GM18502 (cell line): ENCODE measurements at regions not wholly inside any gene's neighbourhood (a gene's known extent, or its start where the extent isn't known, plus 50 kb on each side); places are given as distances from the start of the nearest gene placed in this dataset.
"Not testable (repeated sequence)": the region's sequence is repeated elsewhere in the genome, so short reads cannot be mapped to it uniquely, and the experiment has no call there.

ENCODE experiments used
- ATAC-seq: cut with Tn5 transposase; IDR thresholded peaks from one replicate; pipeline ENCODE4 v1.9.1; 2021; ENCODE audit warnings: mild to moderate bottlenecking; ENCODE audit not compliant: unreplicated experiment, poor library complexity

DNA sequence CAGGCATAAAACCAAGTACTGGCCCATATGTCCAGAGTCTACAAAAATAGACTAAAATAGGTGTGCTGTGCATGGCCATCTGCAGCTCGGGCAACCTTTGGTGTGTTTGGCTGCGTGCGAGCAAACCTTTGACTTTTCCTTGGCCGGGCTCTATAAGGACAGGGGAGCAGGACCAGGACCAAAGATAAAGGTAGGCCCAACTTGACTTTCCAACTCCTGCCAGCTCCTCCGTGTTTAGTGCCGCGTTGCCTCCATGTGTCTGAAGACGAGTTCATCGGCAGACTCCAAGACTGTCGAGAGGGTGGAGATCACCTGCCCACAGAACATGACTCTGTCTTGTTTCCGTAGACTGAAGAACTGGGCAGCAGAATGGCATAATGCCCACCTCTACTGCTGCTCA is 375.5 kb downstream of the IRS2 start:
- ATAC-seq: no peak

DNA sequence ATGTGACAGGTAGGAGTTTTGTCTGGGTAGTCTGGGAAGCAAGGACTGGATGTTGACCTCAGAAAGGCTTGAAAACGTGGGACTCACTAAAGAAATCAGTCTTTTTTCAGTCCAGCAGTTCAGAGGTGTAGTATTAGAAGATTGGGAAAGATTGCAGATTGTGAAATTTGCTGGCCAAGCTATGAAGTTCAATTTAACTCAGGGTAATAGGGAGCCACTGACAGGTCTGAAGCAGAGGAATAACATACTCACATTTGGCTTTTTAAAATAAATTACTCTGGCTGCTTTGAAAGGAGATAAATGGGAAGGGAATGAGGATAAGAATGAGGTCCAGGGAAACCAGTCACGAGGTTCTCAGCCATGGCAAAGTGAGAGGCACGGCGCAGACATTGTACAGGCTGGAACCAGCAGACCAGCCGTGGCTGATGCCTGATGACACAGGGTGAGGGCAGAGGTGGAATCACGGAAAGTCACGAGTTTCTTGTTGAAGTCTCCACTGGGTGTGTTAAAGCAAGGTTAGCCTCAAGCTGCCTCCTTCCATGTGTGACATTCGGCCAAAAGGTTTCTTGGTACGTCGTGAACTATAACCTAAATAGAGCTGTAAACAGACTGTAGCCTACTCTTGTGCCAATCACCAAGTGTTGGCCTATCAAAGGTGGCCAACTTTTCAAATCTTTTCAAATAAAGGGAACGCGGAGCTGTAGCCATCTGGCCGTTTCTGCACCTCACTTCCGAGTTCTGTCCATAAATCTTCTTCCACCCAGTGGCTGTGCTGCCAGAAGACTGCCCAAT is 377.6 kb downstream of the IRS2 start:
- ATAC-seq: no peak

DNA sequence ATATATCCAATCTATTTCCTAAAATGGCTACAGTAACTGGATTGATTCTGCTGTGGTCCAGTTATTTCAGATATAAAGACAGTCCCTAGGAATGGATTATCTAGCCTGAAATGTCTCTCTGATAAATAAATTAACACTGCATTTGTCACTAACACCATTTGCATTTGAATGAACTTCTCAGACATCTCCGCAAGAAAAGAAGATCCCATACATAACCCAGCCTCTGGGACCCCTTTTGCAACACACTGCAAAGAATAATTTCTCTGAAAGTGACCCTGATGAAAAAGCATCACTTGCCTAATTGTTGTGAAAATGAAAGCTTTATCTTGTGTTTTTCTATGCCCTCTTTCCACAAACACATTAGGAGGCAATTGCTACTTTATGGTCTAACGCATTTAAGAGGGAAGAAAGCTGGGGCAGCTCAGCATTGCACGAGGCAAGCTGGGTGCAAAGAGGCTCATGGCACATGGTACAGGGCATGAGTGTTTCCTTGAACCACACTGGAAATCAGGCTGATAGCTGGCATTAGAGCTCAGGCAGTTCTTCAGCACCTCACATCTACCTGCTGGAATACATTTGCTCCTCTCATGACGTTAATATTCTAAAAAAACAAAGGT is 379.9 kb downstream of the IRS2 start:
- no peak for ATAC-seq

DNA sequence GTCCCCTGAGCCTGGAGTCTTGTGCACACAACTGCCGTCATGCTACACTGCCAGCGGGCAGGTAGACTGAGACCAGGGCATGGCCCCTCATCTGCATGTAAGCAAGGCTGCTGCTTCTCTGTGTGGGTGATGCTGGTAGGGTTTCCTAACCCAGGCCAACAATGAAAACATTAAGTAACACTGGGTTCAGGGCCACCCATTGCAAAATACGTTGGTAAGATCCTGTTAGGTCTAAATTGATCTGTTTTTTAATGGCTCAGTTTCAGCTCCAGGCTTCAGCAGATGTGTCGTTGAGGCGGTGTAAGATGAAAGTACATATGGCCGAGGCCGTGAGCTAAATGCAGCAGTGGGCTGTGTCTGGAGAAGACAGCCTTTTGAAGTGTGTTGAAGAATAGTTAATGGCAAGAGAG is 383.4 kb downstream of the IRS2 start:
- ATAC-seq: no peak

DNA sequence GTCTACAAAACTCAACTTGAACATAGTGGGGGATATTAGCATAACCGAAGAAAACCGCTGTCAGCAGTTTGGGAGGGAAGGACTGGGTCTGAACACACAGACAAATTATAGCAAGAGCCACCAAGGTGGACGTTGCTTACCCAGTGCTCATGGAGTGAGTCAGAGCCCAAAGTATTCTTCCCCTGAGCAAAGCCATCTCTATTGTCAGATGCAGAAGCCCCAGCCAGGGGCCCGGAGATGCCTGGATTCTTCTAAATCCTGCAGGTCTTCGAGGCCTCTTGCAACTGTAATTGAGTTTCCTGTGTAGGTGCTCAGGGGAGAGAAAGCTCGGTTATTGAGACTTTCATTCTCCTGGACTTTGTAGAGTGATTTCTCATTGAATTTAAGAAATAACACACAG is 384.5 kb downstream of the IRS2 start:
- no peak for ATAC-seq

DNA sequence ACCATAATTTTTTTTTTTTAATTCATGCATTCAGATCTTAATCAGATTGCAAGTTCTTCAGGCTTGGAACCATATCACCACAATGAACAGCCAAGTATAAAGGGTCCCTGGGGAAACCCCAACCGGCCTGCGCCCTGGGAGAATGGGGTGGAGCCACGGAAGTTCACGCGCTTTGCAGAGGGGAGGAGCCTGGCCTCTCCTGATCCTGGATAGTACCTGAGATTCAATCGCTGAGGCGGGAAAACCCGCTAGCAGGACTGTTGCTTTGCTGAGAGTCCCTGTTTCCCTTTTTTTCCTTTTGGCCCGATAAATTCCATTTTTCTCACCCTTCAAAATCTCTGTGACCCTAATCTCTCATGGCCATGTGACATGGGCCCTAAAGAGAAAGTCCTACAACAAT is 385.1 kb downstream of the IRS2 start:
- ATAC-seq: no peak

DNA sequence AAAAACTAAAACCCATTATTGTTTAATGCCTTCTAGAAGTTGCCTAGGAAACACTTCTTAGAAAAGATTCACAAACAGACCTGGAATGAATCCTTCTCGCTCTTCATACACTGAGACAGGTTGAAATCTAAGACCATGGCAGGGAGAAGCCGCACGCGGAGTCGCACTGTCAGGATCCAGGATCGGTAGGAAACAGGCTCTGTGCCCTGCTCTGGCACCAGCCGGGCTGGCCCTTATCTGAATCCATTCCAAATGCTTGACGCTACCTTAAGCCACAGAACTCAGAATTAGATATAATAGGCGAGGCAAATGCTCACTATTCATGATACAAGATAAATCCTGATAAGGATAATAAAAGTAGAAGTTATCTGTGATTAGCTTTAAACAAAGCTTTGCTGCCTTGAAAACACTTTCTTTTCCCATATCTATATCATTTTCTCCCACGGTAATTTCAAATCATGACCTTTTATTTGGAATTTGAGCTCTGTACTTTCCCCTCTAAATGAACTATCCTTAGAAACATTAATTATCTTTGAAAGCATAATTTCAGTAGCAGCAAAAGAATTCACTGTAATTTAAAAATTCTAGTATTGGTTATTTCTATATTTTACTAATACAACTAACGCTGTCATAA is 385.6 kb downstream of the IRS2 start:
- no peak for ATAC-seq

DNA sequence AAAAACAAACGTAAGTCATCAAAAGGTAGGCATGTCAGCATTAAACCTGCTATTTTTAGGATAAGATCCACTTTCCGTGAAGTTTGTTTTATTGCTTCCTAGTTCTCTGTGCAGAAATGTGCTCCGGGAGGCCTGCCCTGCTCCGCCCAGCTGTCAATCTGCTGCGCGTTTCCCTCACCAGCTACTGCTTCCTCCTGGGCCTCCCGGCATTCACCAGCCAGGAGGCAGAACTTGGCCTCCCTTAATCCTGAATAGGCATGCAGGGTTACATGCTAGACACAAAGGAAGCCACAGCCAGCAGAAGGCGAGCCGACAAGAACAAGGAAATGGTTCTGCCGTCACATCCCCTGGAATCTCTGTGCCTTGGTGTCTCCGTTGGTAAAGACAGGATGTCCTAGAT is 386.2 kb downstream of the IRS2 start:
- no peak for ATAC-seq

DNA sequence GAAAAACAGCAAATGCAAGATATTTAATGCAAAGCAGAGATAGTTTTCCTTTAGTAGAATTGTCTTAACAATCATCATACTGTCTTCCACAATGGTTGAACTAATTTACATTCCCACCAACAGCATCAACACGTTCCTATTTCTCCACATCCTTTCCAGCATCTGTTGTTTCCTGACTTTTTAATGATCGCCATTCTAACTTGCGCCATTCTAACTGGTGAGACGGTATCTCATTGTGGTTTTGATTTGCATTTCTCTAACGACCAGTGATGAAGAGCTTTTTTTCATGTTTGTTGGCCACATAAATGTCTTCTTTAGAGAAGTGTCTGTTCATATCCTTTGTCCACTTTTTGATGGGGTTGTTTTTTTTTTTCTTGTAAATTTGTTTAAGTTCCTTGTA is 388.3 kb downstream of the IRS2 start:
- not testable (repeated sequence) for ATAC-seq

DNA sequence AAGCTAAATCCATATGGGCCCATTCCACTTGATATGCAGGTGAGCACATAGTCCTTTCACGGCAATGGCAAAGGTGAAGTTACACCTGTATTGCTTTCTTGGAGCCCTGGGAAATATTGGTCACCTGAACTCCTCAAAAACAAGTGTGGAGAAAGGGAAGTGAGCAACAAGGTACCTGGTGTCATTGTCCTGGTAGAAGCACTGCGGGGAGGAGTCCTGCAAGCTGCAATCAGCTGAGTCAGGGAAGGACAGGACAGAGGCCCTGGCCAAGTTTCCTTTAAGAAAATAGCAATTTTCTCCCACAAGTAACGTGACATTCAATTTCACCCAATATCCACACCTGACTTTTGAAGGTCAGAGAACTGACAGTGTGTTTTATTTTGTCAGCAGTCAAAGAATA is 389.1 kb downstream of the IRS2 start:
- no peak for ATAC-seq

DNA sequence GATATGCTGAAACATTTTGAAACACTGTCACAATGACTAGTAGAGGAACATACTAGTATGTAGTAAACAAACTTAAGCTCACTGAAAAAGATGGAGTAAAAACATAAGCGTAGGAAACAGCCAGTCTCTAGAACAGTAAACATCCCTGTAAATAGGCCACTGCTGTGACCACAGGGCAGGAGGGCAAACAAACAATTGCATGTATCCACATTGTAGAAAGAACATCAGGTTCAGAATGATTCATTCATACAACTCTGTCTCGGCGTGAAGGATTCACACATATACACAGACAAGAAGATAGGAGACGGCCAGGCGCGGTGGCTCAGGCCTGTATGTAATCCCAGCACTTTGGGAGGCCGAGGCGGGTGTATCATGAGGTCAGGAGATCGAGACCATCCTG is 390.1 kb downstream of the IRS2 start:
- no peak for ATAC-seq

DNA sequence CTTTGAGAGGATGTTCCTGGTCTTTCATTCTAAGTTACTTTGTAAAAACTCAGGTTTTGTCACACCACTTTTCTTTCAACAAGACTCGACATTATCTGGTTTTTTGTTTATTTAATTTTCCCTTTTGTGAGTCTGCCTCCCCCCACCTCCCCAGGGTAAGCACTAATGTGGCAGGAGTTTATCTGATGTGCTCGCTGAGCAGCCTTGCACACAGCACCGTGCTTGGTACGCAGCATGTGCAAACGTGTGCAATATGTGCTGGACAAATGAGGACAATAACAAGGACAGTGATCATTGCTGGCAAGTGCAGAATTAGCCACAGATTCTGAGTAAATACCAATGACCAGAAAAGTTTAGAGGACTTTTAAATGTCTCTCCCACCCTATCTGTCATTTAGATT is 391.4 kb downstream of the IRS2 start:
- no peak for ATAC-seq

DNA sequence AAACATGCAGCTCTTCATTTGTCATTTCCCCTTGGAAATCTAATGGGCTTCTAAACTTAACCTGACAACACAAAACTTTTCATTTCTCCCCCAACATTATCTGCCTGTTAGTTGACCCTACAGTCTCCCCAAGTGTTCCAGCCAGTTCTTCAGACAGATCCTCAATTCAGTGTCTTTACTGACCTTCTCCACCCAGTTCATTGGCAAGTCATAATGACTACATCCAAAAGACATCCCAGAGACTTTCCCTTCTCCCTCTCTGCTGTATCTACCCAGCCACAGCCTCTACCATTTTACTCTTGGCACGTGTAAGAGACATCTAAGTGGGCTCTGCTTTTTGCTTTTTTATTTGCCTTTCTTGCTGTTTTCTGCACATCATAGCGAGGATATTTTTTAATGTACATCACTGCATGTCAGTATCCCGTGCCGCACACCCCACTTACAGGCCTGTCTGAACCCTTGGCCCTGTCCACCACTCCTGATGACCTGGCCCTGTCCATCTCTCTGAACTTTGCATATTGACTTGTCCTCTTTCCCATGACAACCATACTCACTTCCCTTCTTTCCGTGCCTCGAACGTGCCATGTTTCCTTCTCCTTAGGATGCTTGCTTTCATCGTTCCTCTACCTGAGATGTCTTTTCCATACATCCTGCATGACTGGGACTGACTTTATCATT is 391.9 kb downstream of the IRS2 start:
- ATAC-seq: no peak

DNA sequence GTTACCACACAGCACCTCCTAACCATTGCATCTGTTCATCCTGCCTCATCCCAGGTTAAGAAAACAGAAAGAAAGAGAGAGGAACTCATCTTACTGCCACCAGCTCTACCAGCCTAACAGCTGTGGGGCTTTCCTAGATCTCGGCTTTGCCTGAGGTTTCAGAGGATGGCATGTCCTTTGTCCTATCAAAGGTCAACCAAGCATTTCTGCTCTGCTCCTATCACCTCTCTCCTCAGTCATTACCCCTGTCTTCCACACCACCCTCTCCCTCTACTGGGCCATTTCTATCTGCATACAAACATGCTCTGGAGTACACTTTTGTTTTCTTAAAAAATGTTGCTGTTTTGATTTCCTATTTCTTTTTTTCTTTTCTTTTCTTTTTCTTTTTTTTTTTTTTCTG is 393.3 kb downstream of the IRS2 start:
- no peak for ATAC-seq

DNA sequence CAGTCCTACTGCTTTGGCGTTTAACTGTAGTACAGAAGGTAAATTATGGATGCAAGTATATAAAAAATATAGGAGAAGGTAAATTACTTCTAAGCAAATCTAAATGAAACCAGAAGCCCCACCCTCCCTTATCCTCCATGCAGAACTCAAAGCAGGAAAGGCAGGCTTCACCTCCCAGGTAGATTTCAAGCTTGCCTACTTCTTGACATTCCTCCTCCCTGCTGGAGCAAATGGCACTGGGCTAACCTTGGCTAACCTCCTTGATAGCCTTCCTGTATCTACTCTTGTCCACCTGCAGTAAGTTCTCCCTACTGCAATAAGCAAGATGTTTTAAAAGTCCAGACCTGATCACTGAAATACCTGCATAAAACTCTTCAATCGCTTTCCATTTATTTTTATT is 396.0 kb downstream of the IRS2 start:
- no peak for ATAC-seq

DNA sequence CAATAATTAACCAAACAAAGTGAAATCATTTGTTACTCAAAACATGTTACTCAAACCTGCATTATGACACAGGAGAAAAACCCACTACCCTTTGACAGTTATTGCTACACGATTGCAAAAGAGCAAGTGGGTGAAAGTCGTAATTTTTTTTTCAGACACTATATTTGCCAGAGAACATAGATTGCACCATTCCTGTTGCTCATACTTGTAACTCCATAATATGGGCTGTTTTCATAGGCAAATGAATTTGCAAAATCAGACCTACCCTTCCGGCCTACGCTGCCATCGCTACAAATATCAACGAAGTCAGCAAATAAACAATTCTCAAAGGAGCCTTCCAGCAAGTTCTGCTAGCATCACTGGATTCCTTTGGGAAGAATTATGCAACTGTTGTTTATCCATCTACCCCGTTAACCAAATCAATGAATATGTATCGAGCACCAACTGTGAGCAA is 396.5 kb downstream of the IRS2 start:
- ATAC-seq: no peak

DNA sequence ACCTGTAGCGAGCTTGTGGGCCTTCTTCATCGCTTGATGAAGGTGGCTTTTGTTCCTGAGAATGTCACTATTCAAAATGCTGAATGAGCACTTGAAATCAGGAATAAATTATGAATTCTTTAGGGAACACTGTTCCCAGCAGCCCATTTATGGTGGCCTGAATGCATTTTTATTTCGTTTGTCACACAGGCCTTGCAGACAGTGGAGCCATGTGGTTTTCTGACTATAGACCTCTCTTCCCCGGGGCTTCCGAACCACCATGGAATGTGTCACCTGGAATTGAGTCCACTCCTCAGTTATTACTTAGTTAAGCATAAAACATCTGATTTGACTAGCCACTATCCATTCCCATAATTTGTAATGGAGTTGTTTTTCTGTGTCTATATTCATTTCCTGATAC is 396.9 kb downstream of the IRS2 start:
- ATAC-seq: no peak

DNA sequence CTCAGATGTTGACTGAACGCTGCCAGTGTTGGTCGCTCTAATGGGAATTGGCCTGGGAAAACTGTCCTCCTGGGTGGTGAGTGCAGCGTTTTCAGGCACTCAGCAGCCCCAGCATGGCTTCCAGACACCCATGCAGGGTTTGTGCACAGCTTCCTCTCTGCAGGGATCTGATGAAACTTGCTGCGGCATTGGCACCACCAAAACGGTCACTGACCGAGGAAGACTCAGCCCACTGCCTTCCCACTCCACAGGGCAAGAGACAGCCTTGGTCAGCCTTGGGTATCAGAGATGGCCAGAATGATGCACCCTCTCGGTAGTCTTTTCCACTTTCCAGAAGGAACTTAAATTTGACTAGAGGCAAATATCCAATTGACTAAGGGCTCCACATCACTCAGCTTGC is 398.9 kb downstream of the IRS2 start:
- ATAC-seq: no peak

DNA sequence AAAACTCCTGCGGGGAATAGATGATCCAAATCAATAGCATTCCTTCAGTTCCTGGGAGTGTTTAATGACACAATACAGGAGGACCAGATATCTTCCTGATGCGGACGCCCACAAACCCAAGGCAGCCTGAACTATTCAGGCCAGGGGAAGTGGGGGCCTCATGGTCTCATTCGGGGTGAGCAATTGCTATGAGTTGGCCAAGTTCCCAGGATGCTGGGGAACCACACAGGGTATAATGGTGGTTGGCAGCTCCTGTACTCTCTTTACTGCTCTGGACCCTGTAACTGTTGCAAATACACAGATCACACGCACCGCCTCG is 401.2 kb downstream of the IRS2 start:
- ATAC-seq: no peak

DNA sequence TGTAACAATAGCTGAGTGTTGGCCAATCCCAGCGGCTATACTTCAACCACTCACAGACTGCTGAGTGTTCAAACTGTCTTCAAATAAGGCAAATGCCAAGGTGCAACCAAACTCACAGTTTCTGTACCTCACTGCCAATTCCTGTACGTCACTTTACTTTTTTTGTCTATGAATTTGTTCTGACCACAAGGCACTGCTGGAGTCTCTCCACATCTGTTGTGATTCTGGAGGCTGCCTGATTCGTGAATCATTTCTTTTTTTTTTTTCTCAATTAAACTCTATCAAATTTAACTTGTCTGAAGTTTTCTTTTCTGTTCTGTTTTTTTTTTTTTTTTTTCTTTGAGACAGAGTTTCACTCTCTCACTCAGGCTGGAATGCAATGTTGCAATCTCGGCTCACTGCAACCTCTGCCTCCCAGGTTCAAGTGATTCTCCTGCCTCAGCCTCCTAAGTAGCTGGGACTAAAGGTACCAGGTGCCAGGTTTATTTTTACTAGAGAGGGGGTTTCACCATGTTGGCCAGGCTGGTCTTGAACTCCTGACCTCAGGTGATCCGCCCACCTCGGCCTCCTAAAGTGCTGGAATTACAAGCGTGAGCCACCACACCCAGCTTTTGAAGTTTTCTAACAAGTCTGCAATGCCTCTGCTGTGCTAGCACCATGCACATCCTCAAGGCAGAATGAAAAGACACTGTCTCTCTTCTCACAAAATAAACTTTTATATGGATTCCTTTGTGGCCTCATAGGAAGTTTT is 401.7 kb downstream of the IRS2 start:
- no peak for ATAC-seq

DNA sequence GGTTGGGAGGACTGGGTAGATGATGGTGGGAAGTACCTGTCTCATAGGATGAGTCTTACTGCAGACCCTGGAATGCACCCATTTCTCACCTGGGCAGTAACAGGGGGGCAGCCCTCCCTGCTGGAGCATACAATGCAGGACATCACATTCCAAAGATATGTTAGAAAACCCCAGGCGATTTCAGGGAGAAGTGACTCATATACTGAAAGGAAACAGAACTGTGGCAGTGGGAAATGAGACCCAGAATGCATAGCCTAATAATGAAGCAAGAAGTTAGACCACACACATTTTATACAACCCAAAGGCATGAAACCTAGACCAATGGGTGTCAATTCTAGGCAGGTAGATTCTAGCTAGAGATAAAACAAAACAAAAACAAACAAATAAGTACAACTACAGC is 402.7 kb downstream of the IRS2 start:
- no peak for ATAC-seq
